ENCODE measurements at regions not wholly inside any gene's neighbourhood (a gene's known extent, or its start where the extent isn't known, plus 50 kb on each side); places are given as distances from the start of the nearest gene placed in this dataset.

DNA sequence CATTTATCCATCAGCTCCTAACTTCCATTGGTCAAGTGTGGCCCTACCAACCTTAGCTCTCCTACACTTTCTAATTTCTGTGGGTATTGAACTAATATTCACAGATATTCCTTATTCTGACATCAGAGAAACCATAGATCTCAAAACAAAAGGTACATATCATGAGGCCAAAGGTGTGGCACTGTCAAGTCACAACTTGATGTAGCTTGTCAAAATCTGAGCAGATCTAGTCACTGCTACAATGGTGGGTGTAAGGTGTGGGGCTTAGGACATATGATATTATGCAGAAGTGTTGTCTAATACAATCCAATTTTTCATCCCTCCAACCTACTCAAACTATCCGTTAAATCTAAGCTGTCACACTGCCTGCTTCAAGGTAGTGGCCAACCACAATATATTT is 114.0 kb upstream of the FAR2 start:
- WGBS, 2 donors, result 39 to 56% methylated on average over 1 of the region's 1 CpG
- H3K27me3 ChIP-seq, result peaks cover 0 to 4% (median 0%) of the 10 kb centered on the region in 4 donors
- TF ChIP-seq, protein P1, sequence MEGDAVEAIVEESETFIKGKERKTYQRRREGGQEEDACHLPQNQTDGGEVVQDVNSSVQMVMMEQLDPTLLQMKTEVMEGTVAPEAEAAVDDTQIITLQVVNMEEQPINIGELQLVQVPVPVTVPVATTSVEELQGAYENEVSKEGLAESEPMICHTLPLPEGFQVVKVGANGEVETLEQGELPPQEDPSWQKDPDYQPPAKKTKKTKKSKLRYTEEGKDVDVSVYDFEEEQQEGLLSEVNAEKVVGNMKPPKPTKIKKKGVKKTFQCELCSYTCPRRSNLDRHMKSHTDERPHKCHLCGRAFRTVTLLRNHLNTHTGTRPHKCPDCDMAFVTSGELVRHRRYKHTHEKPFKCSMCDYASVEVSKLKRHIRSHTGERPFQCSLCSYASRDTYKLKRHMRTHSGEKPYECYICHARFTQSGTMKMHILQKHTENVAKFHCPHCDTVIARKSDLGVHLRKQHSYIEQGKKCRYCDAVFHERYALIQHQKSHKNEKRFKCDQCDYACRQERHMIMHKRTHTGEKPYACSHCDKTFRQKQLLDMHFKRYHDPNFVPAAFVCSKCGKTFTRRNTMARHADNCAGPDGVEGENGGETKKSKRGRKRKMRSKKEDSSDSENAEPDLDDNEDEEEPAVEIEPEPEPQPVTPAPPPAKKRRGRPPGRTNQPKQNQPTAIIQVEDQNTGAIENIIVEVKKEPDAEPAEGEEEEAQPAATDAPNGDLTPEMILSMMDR (IDR thresholded peaks at IDR 0.05), result no peak
- TF ChIP-seq POLR2A (IDR thresholded peaks at IDR 0.05), result no peak
- H3K4me1 ChIP-seq, result no peaks in the 10 kb centered on the region
- H3K36me3 ChIP-seq, result no peaks in the 10 kb centered on the region
- no peak overlapping the region for H3K4me3 ChIP-seq
- no peaks in the 10 kb centered on the region for H3K9me3 ChIP-seq
- intact Hi-C loops (cut with DNase I), result no loop called here
- no peak for DNase-seq
- no peak overlapping the region for H3K27ac ChIP-seq

DNA sequence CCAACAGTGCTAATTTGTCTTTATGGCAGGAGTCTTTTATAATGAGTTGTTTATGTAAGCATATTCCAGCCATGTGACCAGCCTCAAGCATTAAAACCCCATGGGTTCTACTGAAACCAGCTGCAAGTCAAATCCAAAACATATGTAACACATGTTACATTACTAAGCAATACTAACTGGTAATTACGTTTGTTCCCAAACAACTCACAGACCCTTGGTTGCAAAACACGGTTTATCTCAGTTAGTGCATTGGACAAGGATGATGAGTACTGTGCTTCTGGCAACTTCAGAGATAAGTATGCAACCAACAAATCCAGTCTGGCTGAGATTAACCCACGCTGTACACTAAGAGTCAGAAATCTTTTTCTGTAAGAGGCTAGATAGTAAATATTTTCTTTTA is 110.1 kb upstream of the FAR2 start:
- Histone ChIP-seq H3K4me3 (no peak overlapping the region), H3K27me3 (no peaks in the 10 kb centered on the region), H3K27ac (no peak overlapping the region), H3K4me1 (no peaks in the 10 kb centered on the region), H3K36me3 (no peaks in the 10 kb centered on the region), H3K9me3 (no peaks in the 10 kb centered on the region)
- no peak for DNase-seq
- intact Hi-C loops (cut with DNase I), result no loop called here
- 47 to 55% methylated on average over 3 of the region's 3 CpGs for WGBS, 2 donors
- no peak for TF ChIP-seq POLR2A (IDR thresholded peaks at IDR 0.05)
- TF ChIP-seq, protein P1 (IDR thresholded peaks at IDR 0.05), result no peak

DNA sequence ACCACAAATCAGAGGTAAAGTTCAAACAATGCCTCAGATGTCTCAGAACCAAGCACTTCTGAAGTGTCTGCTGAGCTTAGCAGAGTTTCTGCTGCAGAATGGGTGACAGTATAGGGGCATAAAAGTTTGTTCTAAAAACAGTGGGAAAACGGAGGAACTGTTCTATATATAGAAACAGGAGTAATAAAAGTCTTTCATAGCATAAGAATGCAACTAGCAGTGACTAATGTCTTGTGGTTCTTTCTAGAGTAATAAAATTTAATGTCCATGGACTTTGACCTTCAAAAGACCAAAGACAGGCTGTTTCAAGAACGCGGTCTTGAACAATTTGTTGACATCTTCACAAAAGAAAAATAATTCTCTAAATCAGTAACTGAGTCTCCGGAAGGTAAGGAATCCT is 107.5 kb upstream of the FAR2 start:
- H3K27me3 ChIP-seq, result no peaks in the 10 kb centered on the region
- no peak overlapping the region for H3K4me3 ChIP-seq
- TF ChIP-seq, protein P1 (IDR thresholded peaks at IDR 0.05), result no peak
- H3K9me3 ChIP-seq, result no peaks in the 10 kb centered on the region
- no peaks in the 10 kb centered on the region for H3K4me1 ChIP-seq
- 56 to 61% methylated on average over 4 of the region's 4 CpGs for WGBS, 2 donors
- no peak overlapping the region for H3K27ac ChIP-seq
- intact Hi-C loops (cut with DNase I), result no loop called here
- no peak for DNase-seq
- H3K36me3 ChIP-seq, result no peaks in the 10 kb centered on the region

DNA sequence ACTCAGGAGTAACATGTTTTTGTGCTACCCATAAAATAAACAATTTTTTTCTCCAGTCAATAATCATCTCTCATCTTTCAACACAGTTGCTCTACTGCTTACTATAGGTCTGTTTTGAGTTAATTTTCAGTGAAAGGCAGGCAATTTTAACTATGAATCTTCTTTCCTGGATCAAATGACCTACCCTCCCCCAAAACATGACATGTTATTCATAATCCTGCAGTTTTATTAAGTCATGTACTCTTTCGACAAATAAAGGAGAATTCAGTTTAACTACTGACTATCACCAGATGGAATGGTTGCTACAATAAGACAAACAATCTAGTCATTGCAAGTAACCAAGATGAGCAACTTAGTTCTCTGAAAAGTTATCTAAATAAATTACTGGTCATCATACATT is 106.0 kb upstream of the FAR2 start:
- WGBS, 2 donors, result 71 to 72% methylated on average over 1 of the region's 1 CpG
- no peak overlapping the region for H3K4me3 ChIP-seq
- H3K36me3 ChIP-seq, result no peaks in the 10 kb centered on the region
- intact Hi-C loops (cut with DNase I), result no loop called here
- DNase-seq, result no peak
- no peaks in the 10 kb centered on the region for H3K4me1 ChIP-seq
- H3K27ac ChIP-seq, result no peak overlapping the region
- H3K27me3 ChIP-seq, result no peaks in the 10 kb centered on the region
- H3K9me3 ChIP-seq, result peaks cover 0 to 4% (median 0%) of the 10 kb centered on the region in 3 donors
- TF ChIP-seq, protein P1 (IDR thresholded peaks at IDR 0.05), result no peak
- TF ChIP-seq POLR2A (IDR thresholded peaks at IDR 0.05), result no peak

GRCh38 chr12:29044799-29045198 is 104.3 kb upstream of the FAR2 start:
- Histone ChIP-seq H3K27ac (no peak overlapping the region), H3K9me3 (peaks cover 0 to 4% (median 0%) of the 10 kb centered on the region in 3 donors), H3K27me3 (no peaks in the 10 kb centered on the region), H3K4me1 (no peaks in the 10 kb centered on the region), H3K4me3 (no peak overlapping the region), H3K36me3 (no peaks in the 10 kb centered on the region)
- intact Hi-C loops (cut with DNase I), result no loop called here
- no peak for DNase-seq
- WGBS, 2 donors, result 39 to 85% methylated on average over 2 of the region's 2 CpGs
- TF ChIP-seq POLR2A (IDR thresholded peaks at IDR 0.05), result no peak
- TF ChIP-seq, protein P1 (IDR thresholded peaks at IDR 0.05), result no peak

Measured in esophagus squamous epithelium (tissue), 5 donors.